ENCODE measurements at regions not wholly inside any gene's neighbourhood (a gene's known extent, or its start where the extent isn't known, plus 50 kb on each side); places are given as distances from the start of the nearest gene placed in this dataset.
"Not testable (repeated sequence)": the region's sequence is repeated elsewhere in the genome, so short reads cannot be mapped to it uniquely, and the experiment has no call there.

GRCh38 chr5:39753747-39754146 lies 329.0 kb upstream of the DAB2 start:
- DNase-seq (ENCODE audit: low spot score) = not testable (repeated sequence)

- DNase-seq (ENCODE audit: low spot score) = no peak
These were observed 325.9 kb upstream of the DAB2 start for GRCh38 chr5:39750661-39751060.

GRCh38 chr5:39742916-39743315 lies 318.1 kb upstream of the DAB2 start:
- DNase-seq (ENCODE audit: low spot score) = no peak

- no peak for DNase-seq (ENCODE audit: low spot score)
These were observed 315.6 kb upstream of the DAB2 start for GRCh38 chr5:39740404-39740803.

DNA sequence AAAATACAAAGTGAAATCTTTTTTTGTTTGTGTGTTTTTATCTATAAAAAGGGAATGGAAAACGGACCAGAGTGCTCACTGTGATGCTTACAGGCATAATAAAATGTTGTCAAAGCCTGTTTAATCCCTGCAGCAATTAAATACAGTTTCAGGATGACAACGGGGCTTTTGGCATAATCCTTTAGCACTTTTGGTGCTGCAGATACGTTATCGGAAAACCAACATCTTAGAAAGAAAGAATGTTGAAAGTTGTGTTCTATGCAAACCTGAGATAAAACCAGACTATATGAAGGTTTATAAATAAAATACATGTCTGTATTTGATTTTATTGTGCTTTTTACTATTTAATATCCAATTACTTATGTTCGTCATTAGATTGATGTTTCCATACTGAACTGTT lies 307.4 kb upstream of the DAB2 start:
- no peak for DNase-seq (ENCODE audit: low spot score)

- DNase-seq (ENCODE audit: low spot score) = no peak
These were observed 305.9 kb upstream of the DAB2 start for GRCh38 chr5:39730699-39731098.

- DNase-seq (ENCODE audit: low spot score) = no peak
These were observed 305.2 kb upstream of the DAB2 start for GRCh38 chr5:39730006-39730405.

DNA sequence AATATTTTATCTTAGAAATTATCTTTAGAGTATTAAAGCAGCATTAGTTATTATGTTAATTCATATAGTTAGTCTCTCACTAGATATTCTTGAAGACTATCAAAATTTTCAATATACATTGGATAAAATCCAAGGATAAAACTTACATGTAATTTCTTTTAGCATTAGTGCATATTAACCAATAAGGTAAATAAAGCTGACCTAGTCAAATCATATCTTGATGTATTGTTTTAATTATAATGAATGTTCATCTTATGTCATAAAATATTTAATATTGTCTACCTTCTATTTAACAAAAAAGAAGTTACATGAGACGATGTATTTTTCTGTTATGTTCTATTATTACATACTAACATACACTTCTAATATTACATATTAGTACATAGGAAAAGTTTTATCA lies 301.7 kb upstream of the DAB2 start:
- no peak for DNase-seq (ENCODE audit: low spot score)

DNA sequence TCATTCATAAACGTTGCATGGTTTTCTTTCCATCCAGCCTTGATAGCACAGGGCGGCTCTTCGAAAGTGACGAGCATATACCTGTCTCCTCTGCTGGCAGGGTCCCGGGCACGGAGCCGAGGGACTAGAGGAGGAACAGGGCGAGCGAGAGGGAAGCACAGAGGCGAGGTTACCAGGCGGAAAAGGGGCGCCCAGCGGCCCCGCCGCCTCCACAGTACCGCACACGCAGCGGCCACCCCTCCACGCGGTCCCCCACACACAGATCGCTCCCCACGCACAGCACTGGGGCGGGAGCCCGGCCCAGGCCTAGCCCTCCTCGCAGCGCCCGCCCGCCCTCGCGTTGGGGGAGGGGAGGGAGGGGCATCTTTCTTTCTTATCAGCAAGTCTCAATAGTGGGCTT lies 296.6 kb upstream of the DAB2 start:
- DNase-seq (ENCODE audit: low spot score) = no peak

GRCh38 chr5:39720136-39720535 lies 295.4 kb upstream of the DAB2 start:
- DNase-seq (ENCODE audit: low spot score) = no peak

DNA sequence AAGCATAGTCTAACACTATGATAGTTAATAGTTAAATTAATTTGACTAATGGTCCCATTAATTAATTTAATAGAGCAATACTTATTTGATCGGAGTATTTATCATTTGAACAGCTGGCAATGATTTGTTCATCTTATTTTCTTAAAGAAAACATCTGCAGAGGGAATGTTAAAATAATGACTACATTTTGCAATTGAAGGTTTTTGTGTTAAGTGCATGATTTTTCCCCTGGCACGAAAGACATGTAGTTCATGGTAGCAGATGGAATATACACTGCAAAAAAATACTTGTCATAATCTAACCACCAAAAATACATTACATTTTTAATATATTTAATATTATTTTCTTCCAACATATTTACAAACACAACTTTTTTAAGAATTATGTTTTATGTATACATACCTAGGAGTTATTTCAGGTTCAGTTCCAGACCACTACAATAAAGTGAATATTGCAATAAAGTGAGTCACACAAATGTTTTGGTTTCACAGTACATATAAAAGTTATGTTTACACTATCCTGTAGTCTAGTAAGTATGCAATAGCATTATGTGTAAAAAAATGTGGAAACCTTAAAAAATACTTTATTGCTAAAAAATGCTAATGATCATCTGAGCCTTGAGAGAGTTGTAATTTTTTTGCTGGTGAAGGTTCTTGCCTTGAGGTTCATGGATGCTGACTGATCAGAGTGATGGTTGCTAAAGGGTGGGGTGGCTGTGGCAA lies 292.6 kb upstream of the DAB2 start:
- no peak for DNase-seq (ENCODE audit: low spot score)

DNA sequence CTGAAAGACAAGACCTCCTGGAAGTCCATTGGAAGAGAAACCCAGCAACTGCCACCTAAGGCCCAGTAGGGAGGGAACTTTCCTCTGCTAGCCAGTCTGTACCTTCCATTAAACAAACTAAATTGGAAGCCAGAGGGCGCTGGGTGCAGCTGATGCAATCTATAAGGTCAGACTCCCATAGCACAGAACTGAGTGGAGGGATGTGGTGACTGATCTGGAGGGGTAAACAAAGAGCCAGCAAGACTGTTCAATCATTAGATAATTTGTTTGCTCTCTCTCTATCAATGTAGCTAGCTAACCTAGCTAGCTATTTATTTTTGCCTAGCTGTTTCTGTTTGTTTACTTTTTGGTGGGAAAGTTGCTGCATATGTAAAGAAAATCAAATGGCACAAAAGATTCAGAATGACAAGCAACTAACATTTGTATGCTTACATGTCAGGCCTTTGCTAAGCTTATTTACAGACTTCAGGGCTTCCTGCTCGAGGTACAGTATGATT lies 291.8 kb upstream of the DAB2 start:
- peak; percentile 53 for DNase-seq (ENCODE audit: low spot score)

DNA sequence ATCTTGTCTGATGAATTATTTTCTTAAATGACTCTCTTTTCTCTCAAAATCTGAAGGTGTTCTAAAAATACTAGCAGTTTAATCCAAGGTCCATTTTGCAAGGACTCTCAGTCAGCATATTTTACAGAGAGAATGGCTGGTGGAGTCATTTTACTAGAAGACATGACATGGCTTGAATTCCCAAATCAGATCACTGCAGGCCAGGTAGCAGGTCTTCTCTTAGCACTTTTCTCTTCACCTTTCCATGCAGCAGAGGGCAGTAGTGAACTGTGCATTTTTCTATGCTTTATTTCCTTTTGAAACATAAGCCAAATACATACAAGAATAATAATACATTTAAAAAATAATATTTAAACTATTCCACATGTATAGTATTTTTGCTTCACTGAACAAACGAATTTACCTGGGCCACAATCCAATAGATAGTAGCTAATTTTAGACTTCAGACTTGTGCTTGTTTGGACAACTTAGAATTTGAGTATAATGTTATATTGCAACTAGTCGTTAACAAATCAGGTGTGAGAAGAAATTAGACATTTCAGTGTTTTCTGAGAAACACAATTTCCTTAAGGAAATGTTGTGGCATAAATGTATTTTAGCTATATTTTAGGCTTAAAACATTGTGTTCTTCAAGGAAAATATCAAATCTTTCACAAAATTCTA lies 289.4 kb upstream of the DAB2 start:
- peak; percentile 62 for DNase-seq (ENCODE audit: low spot score)

DNA sequence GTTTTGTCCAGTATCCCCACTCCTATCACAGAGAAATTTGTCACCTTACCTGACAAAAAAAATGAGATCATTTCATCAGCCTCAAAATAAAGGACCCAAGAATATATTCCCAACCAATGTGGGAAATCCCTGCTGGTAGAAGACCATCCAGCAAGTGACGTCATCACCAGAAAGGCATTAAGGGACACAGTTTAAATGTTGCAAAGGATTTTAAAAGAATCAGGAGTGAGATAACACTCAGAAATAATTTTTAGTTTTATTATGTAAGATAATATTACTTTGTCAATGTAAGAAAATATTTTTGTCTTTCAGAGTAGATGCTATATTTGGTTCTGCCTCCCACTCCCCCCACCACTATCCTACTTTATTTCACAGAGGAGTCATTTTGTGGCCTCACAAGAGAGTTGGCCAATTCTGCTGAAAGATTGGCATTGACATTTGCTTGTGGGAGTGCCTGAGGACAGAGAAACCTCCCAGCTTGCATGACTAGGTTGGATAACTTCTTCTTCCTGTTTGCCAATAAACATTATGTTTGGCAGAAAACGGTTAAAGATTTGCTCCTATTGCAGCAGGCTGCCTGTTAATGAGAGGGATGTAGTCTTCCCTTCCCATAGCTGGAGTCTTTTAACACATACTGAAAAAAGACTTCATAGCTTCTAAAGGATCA lies 288.6 kb upstream of the DAB2 start:
- DNase-seq (ENCODE audit: low spot score) = no peak

DNA sequence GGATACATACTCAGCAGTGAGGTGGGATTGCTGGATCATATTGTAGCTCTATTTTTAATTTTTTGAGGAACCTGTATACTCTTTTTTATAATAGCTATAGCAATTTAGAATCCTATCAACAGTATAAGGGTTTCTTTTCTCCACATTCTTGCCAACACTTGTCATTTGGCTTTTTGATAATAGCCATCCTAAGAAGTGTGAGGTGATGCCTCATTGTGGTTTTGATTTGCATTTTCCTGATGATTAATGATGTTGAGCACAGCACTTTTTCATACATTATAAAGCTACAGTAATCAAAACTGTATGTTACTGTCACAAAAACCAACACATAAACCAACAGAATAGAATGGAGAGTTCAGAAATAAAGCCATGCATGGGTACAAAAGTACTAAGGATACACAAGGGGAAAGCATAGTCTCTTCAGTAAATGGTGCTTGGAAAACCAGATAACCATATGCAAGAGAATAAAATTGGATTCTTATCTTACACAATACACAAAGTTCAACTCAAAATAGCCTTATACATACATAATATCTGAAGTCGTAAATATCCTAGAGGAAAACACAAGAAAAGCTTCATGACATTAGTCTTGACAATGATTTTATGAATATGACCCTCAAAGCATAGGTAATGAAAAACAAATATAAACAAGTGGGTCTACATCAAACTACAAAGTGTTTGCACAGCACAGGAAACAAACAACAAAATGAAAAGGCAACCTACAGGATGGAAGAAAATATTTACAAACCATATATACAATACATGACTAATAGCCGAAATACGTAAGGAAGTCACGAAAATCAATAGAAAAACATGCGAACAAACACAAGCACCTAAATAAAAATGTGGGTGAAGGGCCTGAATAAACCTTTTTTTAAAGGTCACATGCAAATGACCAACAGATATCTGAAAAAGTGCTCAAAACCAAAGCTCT lies 287.8 kb upstream of the DAB2 start:
- DNase-seq (ENCODE audit: low spot score) = no peak

DNA sequence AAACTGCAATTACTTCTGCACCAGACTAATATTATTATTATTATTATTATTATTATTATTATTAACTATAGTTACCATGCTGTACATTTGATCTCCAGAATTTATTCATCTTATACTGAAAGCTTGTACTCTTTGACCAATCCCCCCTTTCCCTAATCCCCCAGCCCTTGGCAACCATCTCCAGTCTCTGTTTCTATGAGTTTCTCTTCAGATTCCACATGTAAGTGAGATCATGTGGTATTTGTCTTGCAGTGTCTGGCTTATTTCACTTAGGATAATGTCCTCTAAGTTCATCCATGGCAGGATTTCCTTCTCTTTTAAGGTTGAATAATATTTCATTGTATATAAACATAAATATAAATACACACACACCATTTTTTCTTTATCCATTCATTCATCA lies 287.0 kb upstream of the DAB2 start:
- DNase-seq (ENCODE audit: low spot score) = no peak

- DNase-seq (ENCODE audit: low spot score) = no peak
These were observed 284.3 kb upstream of the DAB2 start for GRCh38 chr5:39709032-39709431.

- DNase-seq (ENCODE audit: low spot score) = no peak
These were observed 278.1 kb upstream of the DAB2 start for GRCh38 chr5:39702928-39703327.

DNA sequence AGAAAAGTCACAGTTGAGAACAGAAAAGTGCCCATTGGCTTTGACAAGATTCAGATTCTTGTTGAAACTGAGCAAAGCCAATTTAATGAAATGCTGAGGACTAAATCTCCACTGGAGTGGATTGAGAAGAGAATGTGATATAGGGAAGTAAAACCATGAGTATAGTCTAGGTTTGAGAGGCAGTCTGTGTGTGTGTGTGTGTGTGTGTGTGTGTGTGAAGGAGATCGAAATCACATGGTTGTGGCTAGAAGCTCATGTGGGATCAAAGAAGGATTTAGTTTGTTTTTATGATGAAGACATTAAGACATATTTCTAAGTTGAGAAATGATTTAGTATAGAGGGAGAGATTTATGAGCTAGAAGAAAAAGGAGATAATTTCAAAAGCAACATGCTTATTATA lies 275.7 kb upstream of the DAB2 start:
- no peak for DNase-seq (ENCODE audit: low spot score)

GRCh38 chr5:39698838-39699560 lies 274.2 kb upstream of the DAB2 start:
- no peak for DNase-seq (ENCODE audit: low spot score)

DNA sequence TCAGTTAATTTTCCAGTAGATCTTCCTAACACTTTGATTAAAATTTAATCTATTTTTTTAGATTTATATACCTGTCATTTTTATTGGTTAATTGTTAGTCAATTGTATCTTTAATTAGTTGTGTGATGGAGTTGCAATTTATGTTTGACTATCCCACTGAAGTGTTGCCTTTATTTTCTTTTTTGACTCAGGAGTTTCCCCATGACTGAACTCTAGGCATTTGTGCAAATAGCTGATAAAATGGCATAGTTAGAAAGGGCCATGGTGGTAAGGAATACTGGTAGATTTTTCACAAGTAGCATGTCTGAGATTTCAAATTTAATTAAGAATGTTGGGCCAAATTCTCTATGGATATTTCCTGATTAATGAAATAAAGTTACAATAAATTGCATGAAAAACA lies 273.1 kb upstream of the DAB2 start:
- no peak for DNase-seq (ENCODE audit: low spot score)
